GM18499 (cell line): ENCODE measurements at regions not wholly inside any gene's neighbourhood (a gene's known extent, or its start where the extent isn't known, plus 50 kb on each side); places are given as distances from the start of the nearest gene placed in this dataset.

Source experiments
- ATAC-seq: cut with Tn5 transposase; IDR thresholded peaks from one replicate; pipeline ENCODE4 v1.9.1; 2021; ENCODE audit warnings: moderate number of reproducible peaks; ENCODE audit not compliant: insufficient read depth, unreplicated experiment

DNA sequence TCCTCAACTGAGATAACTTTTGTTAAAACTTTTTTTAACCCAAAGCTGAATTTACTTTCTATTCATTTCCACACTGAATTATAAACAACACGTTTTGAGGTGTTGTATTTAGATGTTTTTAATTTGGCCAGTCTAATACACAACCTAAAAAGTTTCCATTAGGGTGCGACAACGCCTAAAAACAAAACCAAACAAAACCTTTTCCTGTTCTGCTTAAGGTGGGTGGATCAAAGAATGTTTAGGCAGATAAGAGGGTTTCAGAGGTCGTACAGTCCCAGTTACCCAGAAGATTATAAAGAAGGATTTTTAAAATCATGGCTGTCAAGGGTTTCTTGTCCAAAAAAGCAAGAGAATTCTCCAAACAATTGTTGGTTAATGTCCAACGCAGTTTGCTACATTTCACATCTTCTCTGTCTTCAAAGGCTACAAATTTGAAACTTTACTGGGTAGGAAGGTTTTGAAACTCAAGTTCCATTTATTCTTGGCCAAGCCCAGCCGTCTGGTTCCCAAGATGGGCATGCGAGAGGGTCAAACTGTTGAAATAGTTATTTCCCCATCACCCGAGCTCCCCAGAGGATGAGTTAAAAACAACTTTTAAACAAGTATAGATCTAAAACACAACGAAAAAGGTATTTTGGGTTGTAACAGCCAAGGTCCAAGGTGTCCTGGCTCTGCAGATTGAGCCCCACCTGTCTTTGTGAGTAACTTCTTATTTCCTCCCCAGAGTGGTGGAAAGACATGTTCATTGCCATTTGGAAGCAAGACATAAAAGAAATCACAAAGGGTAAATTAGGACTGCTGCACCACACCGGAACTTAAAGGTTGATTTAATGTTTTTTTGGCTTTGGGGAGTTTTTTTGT, 122.8 kb upstream of the MAP3K1 start:
- ATAC-seq: peak; percentile 56

- ATAC-seq: no peak
Measured at GRCh38 chr5:56688402-56688801, 126.9 kb upstream of the MAP3K1 start.

GRCh38 chr5:56686337-56687195, 128.8 kb upstream of the MAP3K1 start:
- peak; percentile 79 for ATAC-seq

GRCh38 chr5:56685503-56686217, 129.7 kb upstream of the MAP3K1 start:
- no peak for ATAC-seq

- ATAC-seq: no peak
Measured at GRCh38 chr5:56684159-56684558, 131.2 kb upstream of the MAP3K1 start.

DNA sequence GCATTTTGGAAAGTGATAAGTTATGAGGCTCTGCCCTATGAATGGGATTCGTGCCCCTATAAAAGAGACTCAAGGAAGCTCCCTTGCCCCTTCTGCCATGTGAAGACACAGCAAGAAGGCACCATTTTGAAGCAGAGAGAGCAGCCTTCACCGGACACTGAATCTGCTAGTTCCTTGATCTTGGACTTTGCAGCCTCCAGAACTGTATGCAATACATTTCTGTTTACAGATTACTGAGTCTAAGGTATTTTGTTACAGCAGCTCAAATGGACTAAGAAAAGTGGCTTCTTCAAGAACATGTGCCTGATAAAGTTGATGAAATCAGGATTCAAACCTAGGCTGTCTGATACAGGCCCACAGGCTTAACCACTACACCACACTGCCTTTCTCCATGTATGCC, 131.6 kb upstream of the MAP3K1 start:
- ATAC-seq: no peak

- no peak for ATAC-seq
Measured at GRCh38 chr5:56683281-56683680, 132.1 kb upstream of the MAP3K1 start.

DNA sequence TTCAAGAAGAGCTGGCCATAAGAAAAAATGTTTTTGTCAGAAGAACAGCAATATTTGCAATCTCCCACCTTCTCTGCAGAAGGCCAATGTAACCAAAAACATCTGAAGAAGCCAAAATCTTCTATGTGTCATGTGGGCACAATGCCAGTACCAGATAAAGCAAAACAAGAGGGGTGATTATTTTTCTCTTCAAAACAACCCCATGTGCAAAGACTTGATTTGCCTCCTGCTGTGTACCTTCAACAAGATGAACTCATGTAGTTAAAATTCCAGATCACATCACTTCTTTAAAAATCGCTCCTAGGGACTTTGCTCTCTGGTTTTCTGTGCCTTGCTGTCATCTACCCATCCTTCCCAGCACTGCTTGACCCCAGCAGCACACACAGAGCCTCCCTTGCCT, 134.0 kb upstream of the MAP3K1 start:
- ATAC-seq: no peak

DNA sequence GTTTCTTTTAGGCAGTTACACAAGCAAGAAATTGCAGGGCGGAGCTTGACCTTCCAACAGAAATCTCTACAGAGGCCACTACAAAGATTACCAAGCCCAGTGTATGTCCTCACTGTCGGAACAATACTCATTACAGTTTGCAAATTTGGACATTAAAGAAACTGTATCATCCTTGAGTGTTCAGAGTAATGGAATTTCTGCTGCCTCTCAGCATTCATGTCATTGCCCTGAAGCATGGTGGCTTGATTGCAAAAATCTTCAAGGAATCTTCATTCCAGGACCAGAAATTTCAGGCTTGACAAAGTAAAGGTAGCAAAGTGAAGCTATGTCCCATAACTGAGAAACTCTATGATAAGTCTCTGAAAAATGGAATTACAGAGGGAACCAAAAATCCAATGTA, 134.6 kb upstream of the MAP3K1 start:
- ATAC-seq: no peak

DNA sequence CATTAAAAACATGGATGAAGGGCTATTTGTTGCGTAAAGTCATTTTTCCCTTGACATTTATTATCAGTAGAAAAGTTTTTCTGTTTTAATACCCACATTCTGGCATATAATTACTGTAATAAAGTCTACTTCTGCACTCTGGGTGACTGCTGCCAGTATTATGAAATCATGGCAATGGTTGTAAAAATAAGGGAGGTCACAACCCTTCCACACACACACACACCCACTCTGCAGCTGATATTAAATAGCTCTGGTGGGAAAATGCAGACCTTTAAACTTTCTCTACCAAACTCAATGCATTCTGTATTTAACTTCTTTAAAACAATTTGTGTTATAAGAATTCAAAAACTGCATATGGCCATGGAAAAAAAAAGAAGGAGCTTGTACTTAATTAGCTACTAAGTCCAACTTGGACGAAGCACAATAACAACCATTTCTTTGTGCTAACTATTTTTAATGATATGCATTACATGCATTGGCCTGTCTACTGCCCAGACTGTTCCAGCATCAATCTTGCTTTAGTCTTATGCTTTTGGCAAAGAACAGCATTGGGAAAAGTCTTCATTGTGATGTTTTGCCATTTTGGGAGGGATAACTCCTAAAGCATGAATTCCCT, 137.6 kb upstream of the MAP3K1 start:
- no peak for ATAC-seq

DNA sequence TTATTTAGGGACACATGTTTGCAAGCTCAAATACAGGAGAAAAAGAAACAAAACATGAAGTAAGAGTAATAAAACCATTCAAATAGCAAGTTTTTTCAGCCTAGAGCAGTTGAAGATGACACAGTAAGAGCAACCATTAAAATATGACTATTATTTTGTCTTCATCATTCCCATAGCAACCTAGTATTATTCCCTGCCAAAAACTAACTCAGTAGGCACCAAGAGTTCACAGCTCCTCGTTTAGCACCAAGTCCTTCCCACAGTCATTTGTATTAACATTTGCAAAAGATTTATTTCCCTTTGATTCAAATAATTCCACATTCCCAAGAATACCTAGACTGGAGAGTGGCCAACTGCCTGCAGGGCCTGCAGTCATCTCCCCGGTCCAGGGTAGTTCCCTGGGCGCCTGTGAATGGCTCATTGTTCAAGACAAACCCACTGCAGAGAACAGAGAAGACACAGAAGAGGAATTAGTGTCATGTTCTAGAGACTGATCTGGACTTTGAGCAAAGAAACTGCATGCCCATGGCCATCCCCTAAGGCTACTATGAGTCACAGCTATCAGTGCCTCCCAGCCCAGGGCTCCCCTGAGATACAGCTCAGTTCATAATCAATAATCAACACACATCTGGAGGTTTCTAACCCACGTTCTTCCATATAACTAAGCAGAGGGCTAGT, 139.1 kb upstream of the MAP3K1 start:
- ATAC-seq: no peak

DNA sequence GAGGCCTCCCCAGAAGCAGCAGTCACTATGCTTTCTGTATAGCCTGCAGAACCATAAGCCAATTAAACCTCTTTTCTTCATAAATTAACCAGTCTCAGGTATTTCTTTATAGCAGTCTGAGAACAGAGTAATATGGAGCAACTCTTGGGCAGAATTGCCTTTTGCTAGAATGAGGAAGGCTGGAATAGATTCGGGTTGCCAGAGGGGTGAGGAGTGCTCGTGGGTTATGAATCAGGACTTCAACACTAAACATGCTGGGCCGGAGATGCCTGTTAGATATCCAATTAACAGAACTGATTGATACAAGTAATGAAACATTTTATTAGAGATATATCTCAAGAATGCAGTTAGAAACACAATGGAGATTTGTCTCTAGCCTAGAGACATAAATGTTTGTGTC, 140.9 kb upstream of the MAP3K1 start:
- ATAC-seq: no peak

DNA sequence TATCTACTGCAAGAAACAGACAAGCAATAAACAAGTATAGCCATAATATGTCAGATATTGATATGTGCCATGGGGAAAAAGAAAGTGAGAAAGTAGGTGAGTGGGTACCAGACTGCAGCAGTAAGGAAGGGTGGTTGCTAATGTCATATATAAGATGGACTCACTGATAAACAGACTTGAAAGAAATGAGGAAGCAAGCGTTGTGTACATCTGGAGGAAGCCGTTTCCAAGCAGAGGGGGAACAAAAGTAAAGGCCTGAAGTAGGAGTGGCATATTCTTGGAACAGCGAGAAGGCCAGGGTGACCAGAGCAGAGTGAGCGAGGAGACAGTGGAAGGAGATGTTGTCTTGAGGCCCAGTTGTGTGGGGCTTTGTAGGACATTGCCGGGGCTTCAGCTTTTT, 142.2 kb upstream of the MAP3K1 start:
- ATAC-seq: no peak

GRCh38 chr5:56671571-56671970, 143.8 kb upstream of the MAP3K1 start:
- no peak for ATAC-seq

- no peak for ATAC-seq
Measured at GRCh38 chr5:56670916-56671315, 144.4 kb upstream of the MAP3K1 start.

- ATAC-seq: peak; percentile 96
Measured at GRCh38 chr5:56669534-56670483, 145.5 kb upstream of the MAP3K1 start.

GRCh38 chr5:56668996-56669395, 146.4 kb upstream of the MAP3K1 start:
- ATAC-seq: no peak

DNA sequence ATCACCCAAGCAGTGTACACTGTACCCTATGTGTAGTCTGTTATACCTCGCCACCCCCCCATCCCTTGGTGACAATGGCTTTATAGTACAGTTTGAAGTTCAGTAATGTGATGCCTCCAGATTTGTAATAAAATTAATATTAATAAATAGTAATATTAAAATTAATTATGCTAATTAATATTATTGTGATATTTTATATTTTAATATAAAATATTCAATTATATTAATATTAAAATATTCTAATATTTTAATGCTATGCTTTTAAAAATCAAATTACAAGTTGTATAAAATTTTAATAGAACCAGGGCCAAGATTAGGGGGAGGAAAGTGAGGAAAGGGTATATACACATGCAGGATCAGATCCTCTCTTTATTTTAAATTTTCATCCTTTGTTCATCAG, 147.7 kb upstream of the MAP3K1 start:
- no peak for ATAC-seq

DNA sequence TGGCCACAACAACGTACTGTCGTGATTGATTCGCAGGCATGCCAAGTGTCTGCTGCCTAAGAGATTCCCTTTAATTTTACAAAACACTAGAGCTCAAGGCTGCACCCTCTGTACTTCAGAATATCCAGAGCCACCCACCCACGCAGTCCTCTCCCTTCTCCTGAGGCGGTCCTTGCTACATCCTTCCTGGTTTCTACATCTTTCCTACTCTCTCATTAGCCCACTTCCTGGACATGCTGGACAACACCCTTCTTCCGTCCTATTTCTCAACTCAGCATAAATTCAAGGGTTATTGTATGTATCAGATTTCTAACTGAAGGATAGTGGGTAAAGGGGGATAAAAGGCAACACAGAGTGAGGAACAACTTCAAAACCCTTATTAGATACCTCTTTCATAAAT, 148.4 kb upstream of the MAP3K1 start:
- no peak for ATAC-seq
